H1 (cell line): ENCODE measurements at regions not wholly inside any gene's neighbourhood (a gene's known extent, or its start where the extent isn't known, plus 50 kb on each side); places are given as distances from the start of the nearest gene placed in this dataset.

Experiments
- CTCF ChIA-PET: fragments of 300-600 bp; sonication (Branson Sonifier 250); formaldehyde crosslinking; loops from one replicate; lab custom pipeline; 2021; ENCODE audit not compliant: partially characterized antibody; lab: Charles Lee
- POLR2A ChIA-PET: fragments of 300-600 bp; sonication (Branson Sonifier 250); formaldehyde crosslinking; loops from one replicate; lab custom pipeline; 2021; ENCODE audit warnings: inconsistent platforms; ENCODE audit not compliant: partially characterized antibody; lab: Charles Lee
- DNase-seq, 2 experiments: peaks; one replicate each; pipeline versions ENCODE4 v3.0.0 to v3.0.0-alpha.2; 2010 to 2022; ENCODE audit warnings: low spot score in 2 of 2, low read depth in 1 of 2, mixed read lengths in 1 of 2
- FAIRE-seq: peaks from 2 replicates; lab custom pipeline; 2011; peaks lifted over from hg19 to GRCh38; lab: Jason Lieb, UNC
- H2AFZ ChIP-seq: 2 replicates; pipeline ENCODE4 v1.8.1; 2012; ENCODE audit warnings: low read length, inconsistent platforms
- H2AK5ac ChIP-seq: 2 replicates; pipeline ENCODE4 v1.6.1; 2013; ENCODE audit warnings: low read depth, low read length
- H2BK120ac ChIP-seq: replicated peaks from 2 replicates; pipeline ENCODE3; 2013; ENCODE audit warnings: low read depth, low read length, inconsistent platforms
- H2BK12ac ChIP-seq: 2 replicates; pipeline ENCODE4 v1.6.1; 2013; ENCODE audit warnings: low read depth, low read length
- H2BK15ac ChIP-seq: 2 replicates; pipeline ENCODE4 v1.6.1; 2013; ENCODE audit warnings: low read length
- H2BK20ac ChIP-seq: 2 replicates; pipeline ENCODE4 v1.6.1; 2013; ENCODE audit warnings: low read length
- H2BK5ac ChIP-seq: 2 replicates; pipeline ENCODE4 v1.6.1; 2013; ENCODE audit warnings: low read depth, low read length
- H3K14ac ChIP-seq: 2 replicates; pipeline ENCODE4 v1.6.1; 2013; ENCODE audit warnings: inconsistent platforms; ENCODE audit not compliant: insufficient read length
- H3K18ac ChIP-seq: 2 replicates; pipeline ENCODE4 v1.6.1; 2013; ENCODE audit warnings: low read length; ENCODE audit errors: extremely low read depth
- H3K23ac ChIP-seq: 2 replicates; pipeline ENCODE4 v1.6.1; 2013; ENCODE audit warnings: inconsistent platforms; ENCODE audit not compliant: insufficient read length
- H3K23me2 ChIP-seq: 2 replicates; pipeline ENCODE4 v1.6.1; 2013; ENCODE audit warnings: low read depth, low read length
- H3K27ac ChIP-seq: 2 replicates; pipeline ENCODE4 v1.6.1; 2011; ENCODE audit warnings: low read depth, low read length, inconsistent platforms
- H3K27me3 ChIP-seq, 4 experiments: replicated peaks in 1 of 4; 1 replicate in 1 of 4; 2 replicates in 3 of 4; pipeline versions ENCODE4 v1.6.1 to v1.8.1; 2011 to 2013; ENCODE audit warnings: low read length in 3 of 4, mild to moderate bottlenecking in 3 of 4, inconsistent platforms in 2 of 4, mixed read lengths in 2 of 4, moderate library complexity in 1 of 4; ENCODE audit not compliant: control insufficient read depth in 3 of 4, insufficient read depth in 3 of 4; ENCODE audit errors: extremely low read depth in 1 of 4
- H3K36me3 ChIP-seq, 4 experiments: 2 replicates each; pipeline versions ENCODE4 v1.6.1 to v1.8.1; 2011 to 2013; ENCODE audit warnings: mild to moderate bottlenecking in 4 of 4, low read length in 3 of 4, moderate library complexity in 2 of 4, control low read depth in 1 of 4, inconsistent platforms in 1 of 4; ENCODE audit not compliant: insufficient read depth in 4 of 4, control insufficient read depth in 2 of 4
- H3K4ac ChIP-seq: replicated peaks from 2 replicates; pipeline ENCODE3; 2013; ENCODE audit warnings: low read length, low read depth, mixed read lengths, inconsistent platforms; ENCODE audit not compliant: insufficient read length
- H3K4me1 ChIP-seq, 4 experiments: replicated peaks in 1 of 4; 1 replicate in 1 of 4; 2 replicates in 3 of 4; pipeline versions ENCODE4 v1.6.1 to v1.8.1; 2011 to 2013; ENCODE audit warnings: low read length in 3 of 4, inconsistent platforms in 2 of 4, mixed read lengths in 1 of 4; ENCODE audit not compliant: insufficient read depth in 4 of 4, control insufficient read depth in 3 of 4
- H3K4me2 ChIP-seq, 2 experiments: 2 replicates each; pipeline versions ENCODE4 v1.6.1 to v1.8.1; 2011 to 2013; ENCODE audit warnings: low read depth in 2 of 2, low read length in 2 of 2, control low read depth in 1 of 2, inconsistent platforms in 1 of 2, mild to moderate bottlenecking in 1 of 2; ENCODE audit not compliant: insufficient read depth in 1 of 2
- H3K4me3 ChIP-seq, 4 experiments: fragments of 200-600, 300-600 bp in 1 of 4; sonication (generic), shearing (Covaris generic), sonication (Bioruptor Twin) in 1 of 4; 2 replicates each; pipeline versions ENCODE4 v1.5.1 to v1.8.1; 2011 to 2016; ENCODE audit warnings: low read length in 4 of 4, low read depth in 3 of 4, control low read depth in 2 of 4, inconsistent platforms in 2 of 4, mild to moderate bottlenecking in 2 of 4, mixed read lengths in 1 of 4, moderate library complexity in 1 of 4; ENCODE audit not compliant: insufficient read depth in 2 of 4; ENCODE audit errors: extremely low read depth in 1 of 4
- H3K56ac ChIP-seq: replicated peaks from 2 replicates; pipeline ENCODE3; 2013; ENCODE audit warnings: low read depth, mild to moderate bottlenecking, mixed read lengths, low read length, inconsistent platforms; ENCODE audit not compliant: insufficient read length
- H3K79me1 ChIP-seq: 2 replicates; pipeline ENCODE4 v1.6.1; 2013; ENCODE audit warnings: low read depth, low read length, control low read depth
- H3K79me2 ChIP-seq, 2 experiments: 2 replicates each; pipeline versions ENCODE4 v1.6.1 to v1.8.1; 2012 to 2013; ENCODE audit warnings: low read length in 2 of 2, mild to moderate bottlenecking in 2 of 2, inconsistent platforms in 1 of 2; ENCODE audit not compliant: insufficient read depth in 2 of 2, control insufficient read depth in 1 of 2
- H3K9ac ChIP-seq, 4 experiments: replicated peaks in 1 of 4; 1 replicate in 1 of 4; 2 replicates in 3 of 4; pipeline versions ENCODE4 v1.6.1 to v1.8.1; 2011 to 2013; ENCODE audit warnings: low read depth in 3 of 4, low read length in 3 of 4, control low read depth in 2 of 4, mild to moderate bottlenecking in 2 of 4, moderate library complexity in 2 of 4, inconsistent platforms in 1 of 4; ENCODE audit errors: extremely low read depth in 1 of 4
- H3K9me3 ChIP-seq, 2 experiments: 2 replicates each; pipeline versions ENCODE4 v1.6.1 to v1.8.1; 2012 to 2013; ENCODE audit warnings: mild to moderate bottlenecking in 2 of 2, moderate library complexity in 2 of 2, control low read depth in 1 of 2, inconsistent platforms in 1 of 2, low read depth in 1 of 2, low read length in 1 of 2, mixed read lengths in 1 of 2; ENCODE audit not compliant: insufficient read depth in 2 of 2
- H4K20me1 ChIP-seq, 2 experiments: replicated peaks in 1 of 2; 2 replicates each; pipeline versions ENCODE3 to v1.8.1; 2011 to 2013; ENCODE audit warnings: inconsistent platforms in 2 of 2, low read length in 2 of 2, mild to moderate bottlenecking in 1 of 2; ENCODE audit not compliant: insufficient read depth in 2 of 2, control insufficient read depth in 1 of 2
- H4K5ac ChIP-seq: 2 replicates; pipeline ENCODE4 v1.6.1; 2013; ENCODE audit warnings: low read length, low read depth, mixed read lengths, inconsistent platforms; ENCODE audit not compliant: insufficient read length
- H4K8ac ChIP-seq: 2 replicates; pipeline ENCODE4 v1.8.0; 2013; ENCODE audit warnings: mild to moderate bottlenecking, moderate library complexity, low read length, inconsistent platforms; ENCODE audit not compliant: insufficient read depth; ENCODE audit errors: extremely low read depth
- H4K91ac ChIP-seq: replicated peaks from 2 replicates; pipeline ENCODE3; 2013; ENCODE audit warnings: low read length, mixed read lengths, inconsistent platforms; ENCODE audit not compliant: insufficient read length
- PHF8 ChIP-seq: fragments of 200-600 bp; sonication (generic); conservative IDR thresholded peaks from 2 replicates; pipeline ENCODE4 v1.7.1; 2012; ENCODE audit warnings: low read depth, mild to moderate bottlenecking, inconsistent platforms, low read length, moderate library complexity
- TCF12 ChIP-seq: IDR thresholded peaks from 2 replicates; pipeline ENCODE4 v1.6.1; 2011; ENCODE audit warnings: low read depth, mild to moderate bottlenecking, low read length

DNA sequence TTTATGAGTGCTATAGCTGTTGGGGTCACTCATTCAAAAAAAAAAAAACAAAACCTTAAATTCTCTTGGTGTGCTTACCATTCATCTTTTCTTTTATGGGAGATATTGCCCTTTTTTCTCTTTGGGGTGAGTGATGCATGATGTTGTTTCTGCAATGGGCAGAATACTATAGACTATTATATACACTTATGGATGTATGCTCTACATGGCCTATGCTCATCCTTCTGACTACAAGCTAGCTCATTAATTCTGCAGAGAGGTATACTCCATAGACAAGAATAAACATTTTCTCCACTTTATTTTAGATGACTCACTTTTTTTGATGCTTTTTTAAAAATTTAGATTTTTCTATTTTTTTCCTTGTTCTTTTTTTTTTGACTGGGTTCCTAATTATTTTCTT, 160.3 kb upstream of the ANK2 start:
- Histone ChIP-seq H3K9me3 (no peaks in the 10 kb centered on the region), H3K4me1 (peaks cover 0 to 5% (median 1%) of the 10 kb centered on the region in 4 experiments; a peak in 2 of 7 replicates), H4K20me1 (no peaks in the 10 kb centered on the region), H4K5ac (no peak overlapping the region), H3K9ac (no peak overlapping the region), H3K18ac (no peak overlapping the region), H3K23me2 (no peaks in the 10 kb centered on the region), H3K23ac (no peak overlapping the region), H2BK15ac (no peak overlapping the region), H2AFZ (no peak overlapping the region), H3K56ac (no peak overlapping the region), H3K36me3 (no peaks in the 10 kb centered on the region), H3K79me1 (no peaks in the 10 kb centered on the region), H3K4me3 (no peak overlapping the region), H4K8ac (no peak overlapping the region), H4K91ac (no peak overlapping the region), H3K27me3 (no peaks in the 10 kb centered on the region), H2BK20ac (no peak overlapping the region), H2AK5ac (no peak overlapping the region), H2BK5ac (no peak overlapping the region), H3K27ac (no peak overlapping the region), H3K4me2 (no peak overlapping the region), H3K14ac (no peak overlapping the region), H3K4ac (no peak overlapping the region), H2BK120ac (no peak overlapping the region), H3K79me2 (0 out of 4 replicates have a peak, but pooled peaks cover 0 to 7% of the 10 kb centered on the region in 2 experiments), H2BK12ac (no peak overlapping the region)
- ChIA-PET CTCF (interaction anchor here (0.9 to 1.8 kb wide), 7 partner anchors 12 to 70 kb away, joined by 3 to 7 read pairs (median 4); no protein-coding TSS in a partner anchor), POLR2A (no interaction called here)
- no peak for TF ChIP-seq PHF8
- TF ChIP-seq TCF12, result no peak
- DNase-seq (no peak), FAIRE-seq (no peak)
